Stomach (tissue), 8 donors: ENCODE measurements at regions not wholly inside any gene's neighbourhood (a gene's known extent, or its start where the extent isn't known, plus 50 kb on each side); places are given as distances from the start of the nearest gene placed in this dataset.

Experiments
- DNase-seq, 2 donors: peaks; one replicate each; pipeline versions ENCODE4 v3.0.0 to v3.0.0-alpha.2; 2013 to 2019
- H3K27ac ChIP-seq, 5 donors: fragments of 200-600 bp in 4 of 5; sonication (generic) in 4 of 5; one replicate each; pipeline ENCODE4 v1.5.1; 2013 to 2019; ENCODE audit warnings: mild to moderate bottlenecking in 1 of 5, moderate library complexity in 1 of 5
- H3K27me3 ChIP-seq, 3 donors: fragments of 200-600 bp; sonication (generic); one replicate each; pipeline ENCODE4 v1.5.1; 2017 to 2019; ENCODE audit warnings: mixed run types in 1 of 3
- H3K36me3 ChIP-seq, 4 donors: fragments of 200-600 bp; sonication (generic); 1 replicate in 3 of 4; 2 replicates in 1 of 4; pipeline ENCODE4 v1.5.1; 2016 to 2019
- H3K4me1 ChIP-seq, 4 donors: fragments of 200-600 bp; sonication (generic); one replicate each; pipeline ENCODE4 v1.5.1; 2016 to 2019
- H3K4me3 ChIP-seq, 4 donors: fragments of 200-600 bp; sonication (generic) in 3 of 4; one replicate each; pipeline ENCODE4 v1.5.1; 2016 to 2019; ENCODE audit warnings: mild to moderate bottlenecking in 1 of 4
- H3K9me3 ChIP-seq, 4 donors: fragments of 200-600 bp; sonication (generic); one replicate each; pipeline ENCODE4 v1.5.1; 2016 to 2019
- EP300 ChIP-seq: sonication (generic); formaldehyde crosslinking; IDR thresholded peaks from one replicate; pipeline ENCODE4 v1.6.1; 2017; ENCODE audit warnings: antibody characterized with exemption
- POLR2A ChIP-seq, 4 donors: fragments of 450-650 bp; IDR thresholded peaks; one replicate each; pipeline ENCODE4 v1.6.1; 2016; ENCODE audit warnings: antibody characterized with exemption in 4 of 4, control low read depth in 2 of 4, mild to moderate bottlenecking in 1 of 4, moderate library complexity in 1 of 4
- POLR2AphosphoS5 ChIP-seq, 3 donors: sonication (generic); formaldehyde crosslinking; IDR thresholded peaks; one replicate each; pipeline ENCODE4 v1.6.1; 2016; ENCODE audit warnings: antibody characterized with exemption in 3 of 3
- WGBS, 5 donors: extraction: QIAGEN DNeasy Blood & Tissue Kit in 3 of 5; methylation state at CpG; one replicate each; pipeline versions ENCODE4 v1.1.5 to v1.1.7; 2013 to 2018; 5-methylcytosine and 5-hydroxymethylcytosine counted together
- intact Hi-C: fragments of 100-400 bp; cut with DNase I; formaldehyde crosslinking; loops from one replicate; pipeline ENCODE4 v1.15.1; 2023; ENCODE audit warnings: low total_unique reads
- TF ChIP-seq, protein P1 (sequence below), 7 experiments: fragments of 450-650 bp in 4 of 7; fragments of 200-600 bp in 3 of 7; sonication (generic) in 3 of 7; IDR thresholded peaks; one replicate each; pipeline ENCODE4 v1.5.1; 2016 to 2019; ENCODE audit warnings: antibody characterized with exemption in 7 of 7, control low read depth in 2 of 7, mild to moderate bottlenecking in 1 of 7
- donor health status: healthy with polysubstance abuse.
- donor health status: Bipolar disorder and iron deficiency.
- donor health status: healthy.

DNA sequence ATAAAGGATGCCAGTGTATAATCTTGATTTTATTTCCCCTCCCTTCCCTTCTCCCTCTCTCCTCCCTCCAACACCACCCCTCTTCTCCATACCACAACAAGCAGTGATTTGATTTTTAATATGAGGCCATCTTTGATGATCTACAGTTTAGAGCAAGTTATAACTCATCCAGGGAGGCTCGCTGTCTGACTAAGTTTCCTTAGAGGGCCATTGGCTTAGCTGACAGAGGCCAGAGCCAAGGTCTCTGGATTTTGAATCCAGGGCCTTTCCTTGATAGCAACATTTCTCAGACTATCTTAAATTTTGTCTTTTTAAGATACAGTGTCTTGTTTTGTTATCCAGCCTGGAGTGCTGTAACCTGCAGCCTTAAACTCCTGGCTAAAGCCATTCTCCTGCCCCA lies 431.0 kb upstream of the USP24 start:
- no peak for DNase-seq
- Histone ChIP-seq H3K4me3 (no peak overlapping the region), H3K9me3 (no peaks in the 10 kb centered on the region), H3K27me3 (no peaks in the 10 kb centered on the region), H3K27ac (no peak overlapping the region), H3K4me1 (peaks cover 0 to 5% (median 0%) of the 10 kb centered on the region in 4 donors), H3K36me3 (no peaks in the 10 kb centered on the region)
- intact Hi-C loops = no loop called here
- 84 to 94% (median 90%) methylated on average over 1 of the region's 1 CpG for WGBS, 5 donors
- no peak for TF ChIP-seq EP300
- TF ChIP-seq, protein P1, sequence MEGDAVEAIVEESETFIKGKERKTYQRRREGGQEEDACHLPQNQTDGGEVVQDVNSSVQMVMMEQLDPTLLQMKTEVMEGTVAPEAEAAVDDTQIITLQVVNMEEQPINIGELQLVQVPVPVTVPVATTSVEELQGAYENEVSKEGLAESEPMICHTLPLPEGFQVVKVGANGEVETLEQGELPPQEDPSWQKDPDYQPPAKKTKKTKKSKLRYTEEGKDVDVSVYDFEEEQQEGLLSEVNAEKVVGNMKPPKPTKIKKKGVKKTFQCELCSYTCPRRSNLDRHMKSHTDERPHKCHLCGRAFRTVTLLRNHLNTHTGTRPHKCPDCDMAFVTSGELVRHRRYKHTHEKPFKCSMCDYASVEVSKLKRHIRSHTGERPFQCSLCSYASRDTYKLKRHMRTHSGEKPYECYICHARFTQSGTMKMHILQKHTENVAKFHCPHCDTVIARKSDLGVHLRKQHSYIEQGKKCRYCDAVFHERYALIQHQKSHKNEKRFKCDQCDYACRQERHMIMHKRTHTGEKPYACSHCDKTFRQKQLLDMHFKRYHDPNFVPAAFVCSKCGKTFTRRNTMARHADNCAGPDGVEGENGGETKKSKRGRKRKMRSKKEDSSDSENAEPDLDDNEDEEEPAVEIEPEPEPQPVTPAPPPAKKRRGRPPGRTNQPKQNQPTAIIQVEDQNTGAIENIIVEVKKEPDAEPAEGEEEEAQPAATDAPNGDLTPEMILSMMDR (IDR thresholded peaks at IDR 0.05) = no peak
- no peak for TF ChIP-seq POLR2AphosphoS5 (IDR thresholded peaks at IDR 0.05)
- no peak for TF ChIP-seq POLR2A (IDR thresholded peaks at IDR 0.05)

DNA sequence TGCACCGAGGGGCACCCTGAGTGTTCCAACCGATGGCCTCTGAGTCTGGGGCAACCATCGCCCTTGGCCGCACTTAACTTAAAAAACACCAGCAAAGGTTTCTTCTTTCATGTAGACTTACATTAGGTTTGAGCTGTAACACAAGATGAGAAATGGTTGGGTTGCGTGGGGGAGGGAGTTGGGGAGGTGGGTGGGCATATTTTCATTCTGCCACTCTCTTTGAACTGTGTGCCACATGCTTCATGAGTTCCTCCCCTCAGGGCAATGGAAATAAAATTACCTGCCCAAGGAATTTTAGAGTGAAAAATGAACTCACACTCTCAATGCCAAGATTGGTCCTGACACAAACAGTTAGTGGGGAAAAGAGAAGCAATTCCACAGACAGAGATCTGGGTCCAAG lies 430.1 kb upstream of the USP24 start:
- Histone ChIP-seq H3K27ac (no peak overlapping the region), H3K27me3 (no peaks in the 10 kb centered on the region), H3K36me3 (no peaks in the 10 kb centered on the region), H3K4me3 (no peak overlapping the region), H3K4me1 (peaks cover 0 to 10% (median 0%) of the 10 kb centered on the region in 4 donors), H3K9me3 (no peaks in the 10 kb centered on the region)
- TF ChIP-seq EP300 = no peak
- WGBS, 5 donors = 87 to 94% (median 92%) methylated on average over 5 of the region's 5 CpGs
- no peak for DNase-seq
- intact Hi-C loops = no loop called here

DNA sequence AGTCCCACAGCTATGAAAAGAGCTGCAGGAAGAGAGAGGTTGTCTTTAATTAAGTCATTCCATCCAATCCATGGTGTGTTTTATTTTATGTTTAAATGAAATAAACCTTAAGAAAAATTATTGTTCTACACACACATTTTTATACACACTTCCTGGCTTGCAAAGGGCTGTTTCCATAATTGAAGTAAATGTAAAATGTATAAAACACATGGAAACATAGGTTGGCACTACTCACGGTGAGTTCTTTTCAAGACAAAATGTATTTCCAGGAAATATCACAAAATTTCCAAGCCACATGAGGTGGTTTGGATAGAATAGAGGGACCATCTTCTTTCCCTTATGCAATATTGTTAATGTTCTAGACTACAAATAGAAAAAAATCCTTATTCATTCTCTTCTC lies 426.8 kb upstream of the USP24 start:
- Histone ChIP-seq H3K4me3 (no peak overlapping the region), H3K27me3 (no peaks in the 10 kb centered on the region), H3K27ac (no peak overlapping the region), H3K36me3 (no peaks in the 10 kb centered on the region), H3K4me1 (peaks cover 0 to 10% (median 0%) of the 10 kb centered on the region in 4 donors), H3K9me3 (no peaks in the 10 kb centered on the region)
- intact Hi-C loops = no loop called here
- TF ChIP-seq, protein P1 (IDR thresholded peaks at IDR 0.05) = no peak
- no peak for TF ChIP-seq EP300
- no peak for TF ChIP-seq POLR2AphosphoS5 (IDR thresholded peaks at IDR 0.05)
- TF ChIP-seq POLR2A (IDR thresholded peaks at IDR 0.05) = no peak
- 89 to 96% (median 92%) methylated on average over 1 of the region's 1 CpG for WGBS, 5 donors
- DNase-seq = no peak

DNA sequence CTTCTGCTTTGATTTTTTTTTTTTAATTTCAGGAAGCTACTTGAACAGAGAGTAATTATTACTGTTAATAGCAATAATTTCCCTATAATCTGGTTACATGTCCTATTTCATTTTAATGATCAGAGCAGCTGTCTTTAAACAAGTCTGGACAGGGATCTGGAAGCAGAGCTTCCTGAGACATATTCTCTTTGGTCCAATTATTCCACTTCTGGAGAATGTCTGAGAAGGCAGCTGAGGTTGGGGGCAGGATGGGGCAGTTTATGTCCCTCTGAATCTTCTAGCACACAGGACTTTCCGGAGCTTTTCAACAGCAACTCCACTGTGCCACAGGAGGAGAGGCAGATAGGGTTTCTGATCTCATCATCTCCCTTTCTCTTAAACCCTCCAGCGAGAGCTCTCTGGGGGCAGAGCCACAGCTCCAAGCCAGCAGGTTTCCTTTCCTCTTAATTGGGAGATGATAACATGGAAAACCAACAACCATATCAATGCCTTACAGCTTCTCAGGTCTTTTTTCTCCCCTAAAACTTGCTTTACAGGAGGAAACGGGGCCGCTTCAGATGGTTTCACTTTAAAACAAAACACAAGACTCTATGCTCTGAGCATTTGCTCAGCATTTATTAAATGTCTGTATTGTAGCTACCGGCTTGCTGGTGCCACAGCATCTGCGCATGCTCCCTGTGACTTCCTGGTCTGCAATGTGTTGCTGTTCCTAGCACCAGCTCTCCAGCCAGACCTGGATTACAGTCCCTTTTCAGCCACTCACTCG lies 425.7 kb upstream of the USP24 start:
- 25 to 34% (median 30%) methylated on average over 7 of the region's 7 CpGs for WGBS, 5 donors
- intact Hi-C loops = no loop called here
- Histone ChIP-seq H3K4me1 (peaks cover 0 to 10% (median 0%) of the 10 kb centered on the region in 4 donors), H3K36me3 (no peaks in the 10 kb centered on the region), H3K27me3 (no peaks in the 10 kb centered on the region), H3K27ac (peak overlapping the region in 4 of 5 donors; percentile 32 to 64 (median 48)), H3K4me3 (peak overlapping the region; percentile 23 to 31 (median 24)), H3K9me3 (no peaks in the 10 kb centered on the region)
- TF ChIP-seq EP300 = no peak
- TF ChIP-seq, protein P1 (IDR thresholded peaks at IDR 0.05) = no peak
- peak in 2 of 3 donors; percentile 8 to 18 for TF ChIP-seq POLR2AphosphoS5 (IDR thresholded peaks at IDR 0.05)
- peak; percentile 70 to 72 for DNase-seq

DNA sequence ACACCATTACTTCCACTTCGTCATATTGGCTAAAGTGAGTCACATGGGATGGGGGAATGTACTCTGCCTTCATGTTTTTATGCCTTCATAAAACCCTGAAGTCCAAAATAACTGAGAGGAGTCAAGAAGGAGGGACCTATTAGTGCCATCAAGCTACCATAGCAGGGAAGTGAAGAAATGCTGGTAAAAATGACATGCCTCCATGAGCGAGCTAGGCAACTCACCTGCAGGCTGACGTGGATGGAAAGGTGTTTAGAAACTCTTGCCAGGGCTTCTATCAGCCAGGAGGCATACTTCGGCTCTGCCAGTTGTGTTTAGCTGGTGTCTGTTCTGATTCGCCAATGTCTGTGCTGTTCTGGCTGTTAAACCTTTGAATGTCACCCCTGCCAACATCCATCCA lies 424.4 kb upstream of the USP24 start:
- WGBS, 5 donors = 91 to 94% (median 93%) methylated on average over 5 of the region's 5 CpGs
- DNase-seq = no peak
- no peaks in the 10 kb centered on the region for H3K27me3 ChIP-seq
- H3K4me1 ChIP-seq = peaks cover 0 to 10% (median 0%) of the 10 kb centered on the region in 4 donors
- intact Hi-C loops = no loop called here
- no peak overlapping the region for H3K4me3 ChIP-seq
- no peaks in the 10 kb centered on the region for H3K36me3 ChIP-seq
- TF ChIP-seq EP300 = no peak
- TF ChIP-seq, protein P1 (IDR thresholded peaks at IDR 0.05) = no peak
- TF ChIP-seq POLR2A (IDR thresholded peaks at IDR 0.05) = no peak
- no peak for TF ChIP-seq POLR2AphosphoS5 (IDR thresholded peaks at IDR 0.05)
- H3K27ac ChIP-seq = no peak overlapping the region
- H3K9me3 ChIP-seq = no peaks in the 10 kb centered on the region
